Stimulated activated CD4-positive, alpha-beta T cell treated with anti-CD3 and anti-CD28 coated beads, Interleukin-2, amount 100 ng/mL, for 24 hours (primary cell): ENCODE measurements at regions not wholly inside any gene's neighbourhood (a gene's known extent, or its start where the extent isn't known, plus 50 kb on each side); places are given as distances from the start of the nearest gene placed in this dataset.

ENCODE experiments used
- DNase-seq, 2 donors: peaks; one replicate each; pipeline ENCODE4 v3.0.0-alpha.2; 2020

DNA sequence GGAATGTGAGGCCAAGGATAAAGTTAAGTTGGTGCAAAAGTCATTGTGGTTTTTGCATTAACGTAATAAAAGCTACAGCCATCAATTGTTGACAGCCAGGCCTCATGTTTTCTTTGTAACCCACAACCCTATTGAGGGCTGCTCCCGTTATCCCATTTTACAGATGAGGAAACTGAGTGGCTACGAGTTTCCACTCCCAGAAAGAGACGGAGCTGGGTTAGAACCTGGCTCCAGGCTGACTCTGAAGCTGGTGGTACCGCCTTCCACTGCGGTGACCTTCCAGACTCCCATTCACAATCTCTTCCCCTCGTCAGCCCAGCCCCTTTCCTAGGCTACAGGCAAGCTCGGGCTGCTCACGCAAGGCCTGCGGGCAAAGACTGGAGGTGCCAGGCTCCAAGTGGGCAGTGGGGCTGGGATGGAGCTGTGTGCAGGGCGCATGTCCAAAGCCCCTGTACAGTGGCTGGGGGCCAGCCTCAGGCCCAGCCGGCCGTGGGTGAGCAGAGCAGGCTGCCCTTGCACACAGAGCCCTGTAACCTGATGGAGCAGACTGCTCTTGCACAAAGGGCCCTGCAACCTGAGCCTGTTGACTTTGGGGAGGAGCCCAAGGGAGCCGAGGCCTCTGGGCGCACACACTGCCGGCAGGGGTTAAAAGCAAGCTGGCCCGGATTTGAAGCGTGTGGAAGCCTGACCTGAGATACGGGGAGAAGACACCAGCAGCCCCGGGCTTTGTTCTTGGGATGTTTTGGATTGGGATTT is 97.4 kb upstream of the TMPRSS2 start:
- no peak for DNase-seq

DNA sequence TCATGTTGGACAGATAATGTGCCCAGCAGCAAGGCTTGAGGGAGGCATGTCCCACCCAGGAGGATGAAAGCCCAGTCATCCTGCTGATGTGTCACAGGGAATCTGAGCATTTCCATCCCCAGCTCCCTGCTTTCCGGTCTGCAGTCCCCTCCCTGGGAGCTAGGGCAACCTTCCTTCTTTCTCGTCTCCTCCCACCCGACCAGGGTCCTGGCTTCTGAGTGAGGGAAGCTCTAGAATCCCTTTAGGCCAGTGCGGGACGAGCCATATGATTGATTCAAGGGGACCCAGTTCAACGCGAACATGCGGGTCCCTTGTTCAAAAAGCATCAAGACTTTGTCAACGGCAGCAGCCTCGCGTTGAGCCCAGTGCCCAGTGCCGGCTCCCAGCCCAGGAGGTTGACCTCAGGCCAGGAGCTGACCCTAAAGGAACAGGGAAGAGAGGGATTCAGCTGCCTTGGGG is 96.7 kb upstream of the TMPRSS2 start:
- DNase-seq = no peak

DNA sequence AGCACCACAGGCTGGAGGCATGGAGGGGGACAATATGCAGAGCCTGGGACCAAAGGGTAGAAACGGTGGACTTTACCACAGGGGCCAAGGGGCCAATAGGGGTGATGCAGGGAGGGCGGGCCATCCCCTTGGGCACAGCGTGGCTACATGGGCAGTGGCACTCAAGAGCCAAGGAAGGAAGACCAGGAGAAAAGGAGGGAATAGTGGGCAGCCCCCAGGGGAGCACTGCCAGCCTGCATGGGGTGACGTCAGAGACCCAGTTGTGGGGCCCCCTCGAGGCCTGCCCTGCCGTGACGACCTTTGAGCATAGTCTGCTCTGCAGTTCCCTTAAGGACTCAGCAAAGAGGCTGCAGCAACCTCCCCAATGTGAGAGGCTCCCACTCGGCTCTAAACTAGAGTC is 95.5 kb upstream of the TMPRSS2 start:
- no peak for DNase-seq

DNA sequence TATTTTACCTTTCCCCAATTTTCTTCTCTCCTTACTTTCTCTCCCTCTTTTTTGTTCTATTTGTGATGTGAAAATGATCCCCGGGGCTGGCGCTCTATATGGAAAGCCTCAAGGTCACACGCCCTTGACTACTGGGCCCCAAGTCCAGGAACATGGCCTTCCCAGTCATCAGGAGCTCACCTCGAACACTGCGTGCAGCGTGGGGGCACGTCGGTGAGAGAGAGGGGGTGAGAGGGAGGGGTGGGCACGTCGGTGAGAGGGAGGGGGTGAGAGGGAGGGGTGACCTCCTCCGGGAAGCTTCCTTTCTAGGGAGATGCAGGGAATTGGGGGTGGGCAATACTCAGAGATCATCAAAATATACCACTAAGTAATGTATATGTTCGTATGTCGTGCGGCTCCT is 94.6 kb upstream of the TMPRSS2 start:
- DNase-seq = no peak

DNA sequence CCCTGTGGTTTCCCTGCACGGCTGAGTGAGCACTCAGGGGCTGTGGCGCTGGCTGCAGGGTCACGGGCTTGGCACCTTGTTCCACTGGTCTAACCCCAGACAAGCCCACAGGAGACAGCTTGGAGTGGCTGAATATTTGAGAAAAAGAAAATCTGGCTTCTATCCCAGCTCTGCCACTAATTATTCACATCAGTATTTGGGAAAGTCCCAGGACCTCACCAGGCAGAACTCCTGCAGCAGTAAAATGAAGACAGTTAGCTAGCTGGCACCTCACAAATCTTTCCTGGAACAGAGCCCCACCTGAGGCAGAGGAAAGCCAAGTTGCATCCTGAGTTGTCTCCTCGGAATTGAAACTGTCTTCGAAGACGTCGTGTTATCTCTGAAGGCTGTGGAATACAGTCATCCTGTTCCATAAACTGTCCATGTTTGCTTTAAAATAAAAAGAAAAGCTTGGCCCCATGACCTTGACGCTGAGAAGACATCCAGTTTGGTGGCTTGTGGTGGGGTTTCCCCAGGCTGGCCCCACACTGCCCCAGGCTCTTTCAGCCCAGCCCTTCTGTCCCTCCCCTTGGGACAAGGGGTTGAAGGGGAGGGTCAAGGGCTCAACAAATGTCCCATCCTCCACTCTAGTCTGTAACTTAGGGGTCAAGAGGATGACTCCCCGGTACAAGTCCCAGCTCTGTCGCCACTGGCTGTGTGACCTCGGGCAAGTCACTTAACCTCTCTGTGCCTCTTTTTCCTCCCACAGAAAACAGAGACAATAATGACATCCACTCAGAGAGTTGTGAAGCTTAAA is 93.8 kb upstream of the TMPRSS2 start:
- DNase-seq = no peak

DNA sequence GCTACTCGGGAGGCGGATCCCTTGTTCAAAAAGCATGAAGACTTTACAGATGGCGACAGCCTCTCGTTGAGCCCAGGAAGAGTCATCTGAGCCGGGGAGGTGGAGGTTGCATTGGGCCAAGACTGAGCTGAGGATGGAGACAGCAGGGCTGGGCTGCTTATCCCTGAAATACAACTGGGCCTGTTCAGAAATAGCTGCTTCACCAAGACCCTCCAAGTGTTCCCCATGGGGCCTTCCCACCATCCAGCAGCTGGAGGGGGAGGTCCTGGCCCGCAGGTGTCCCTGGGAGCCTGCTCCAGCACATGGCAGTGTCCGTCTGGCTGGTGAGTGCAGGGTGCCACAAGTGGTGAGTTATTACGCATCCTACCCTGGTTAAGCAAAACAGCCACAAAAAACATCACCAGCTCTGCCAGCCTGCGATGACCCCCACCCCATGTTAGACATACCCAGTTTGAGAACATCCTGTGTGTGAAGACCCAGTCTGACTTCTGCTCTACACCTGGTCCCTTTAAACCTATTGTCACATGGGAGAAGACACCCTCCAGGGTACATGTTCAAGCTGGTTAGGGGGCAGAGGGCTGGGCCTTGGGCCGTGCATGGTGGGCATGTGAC is 93.1 kb upstream of the TMPRSS2 start:
- no peak for DNase-seq

DNA sequence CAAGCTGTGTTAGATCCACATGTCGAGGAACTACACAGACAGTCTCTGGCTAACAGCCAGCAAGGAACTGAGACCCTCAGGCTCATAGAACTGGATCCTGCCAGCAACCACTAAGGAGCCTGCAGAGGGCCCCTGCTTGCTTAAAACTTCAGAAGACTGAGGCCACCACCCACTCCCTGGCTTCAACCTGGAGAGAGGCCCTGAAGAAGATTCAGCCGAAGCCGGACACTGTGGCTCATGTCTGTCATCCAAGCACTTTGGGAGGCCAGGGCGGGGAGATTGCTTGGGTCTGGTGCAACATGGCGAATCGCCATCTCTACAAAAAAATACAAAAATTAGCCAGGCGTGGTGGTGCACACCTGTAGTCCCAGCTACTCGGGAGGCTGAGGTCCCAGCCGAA is 92.6 kb upstream of the TMPRSS2 start:
- no peak for DNase-seq

DNA sequence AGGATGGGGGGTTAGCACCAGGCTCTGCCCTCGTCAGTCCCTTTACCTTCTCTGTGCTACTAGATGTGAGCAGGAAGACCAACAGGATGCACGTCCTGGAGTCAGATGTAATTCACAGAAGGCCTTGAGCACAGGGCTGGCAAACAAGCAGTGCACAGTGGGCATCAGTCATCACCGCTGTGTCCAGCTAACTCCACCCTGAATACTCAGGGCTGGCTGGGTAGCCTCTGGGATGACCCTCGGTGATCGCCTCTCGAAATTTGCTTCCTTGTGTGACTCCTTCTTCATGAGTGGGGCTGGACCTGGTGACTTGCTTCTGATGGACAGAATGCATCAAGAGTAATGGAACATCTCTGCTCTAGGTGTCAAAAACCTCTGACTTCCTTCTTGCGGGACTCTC is 92.2 kb upstream of the TMPRSS2 start:
- DNase-seq = no peak

DNA sequence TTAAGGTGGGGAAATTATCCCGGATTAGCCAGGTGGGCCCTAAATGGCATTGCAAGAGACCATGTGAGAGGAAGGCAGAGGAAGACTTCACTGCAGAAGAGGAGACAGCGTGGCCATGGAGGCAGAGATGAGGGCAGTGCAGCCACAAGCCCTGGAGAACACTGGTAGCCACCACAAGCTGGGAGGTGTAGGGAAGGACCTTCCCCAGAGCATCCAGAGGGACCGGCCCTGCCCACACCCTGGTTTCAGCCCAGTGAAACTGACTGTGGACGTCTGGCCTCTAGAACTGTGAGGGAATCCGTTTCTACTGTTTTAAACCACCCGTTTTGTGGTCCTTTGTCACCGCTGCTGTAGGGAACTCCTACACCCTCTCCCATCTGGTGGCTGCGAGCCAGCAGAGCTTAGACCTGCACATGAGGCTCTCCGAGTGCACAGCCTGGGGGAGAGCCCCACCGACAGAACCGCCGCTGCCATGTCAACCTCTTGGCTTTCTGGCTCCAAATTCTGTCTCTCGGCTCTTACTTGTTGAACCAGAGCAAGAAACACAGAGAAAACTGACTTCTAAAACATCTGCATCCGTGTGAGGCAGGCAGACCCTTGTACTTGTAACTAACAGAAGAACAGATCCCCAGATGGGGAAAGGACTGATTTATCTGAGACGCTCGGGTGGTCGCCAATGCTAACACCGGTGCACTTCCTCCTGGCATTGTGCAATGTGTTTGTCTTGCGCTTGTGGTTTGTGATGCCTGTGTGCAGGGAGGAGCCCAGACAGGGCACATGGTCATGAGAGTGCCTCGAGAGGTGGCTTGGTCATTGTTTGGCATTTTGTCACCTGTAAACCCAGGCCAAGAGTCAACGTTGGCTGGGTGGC is 90.8 kb upstream of the TMPRSS2 start:
- DNase-seq = no peak

DNA sequence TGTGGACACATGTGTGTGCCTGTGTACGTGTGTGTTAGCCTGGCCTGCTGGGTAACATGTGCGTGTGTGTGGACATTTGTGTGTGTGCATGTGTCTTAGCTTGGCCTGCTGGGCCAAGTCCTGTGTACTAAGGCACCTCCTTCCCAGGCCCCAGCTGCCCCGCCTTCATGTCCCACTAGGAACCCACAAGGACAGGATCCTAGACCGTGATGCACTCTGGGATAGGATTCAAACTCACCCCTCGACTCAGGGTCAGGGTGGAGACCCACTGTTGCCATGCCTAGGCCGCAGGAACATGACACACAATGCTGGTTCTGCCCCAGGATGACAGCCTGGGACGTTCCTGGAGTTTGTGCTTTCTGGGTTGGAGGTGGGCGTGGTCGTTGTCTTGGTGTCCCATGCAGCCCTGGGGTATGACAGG is 89.9 kb upstream of the TMPRSS2 start:
- peak in 1 of 2 donors; percentile 10 for DNase-seq

DNA sequence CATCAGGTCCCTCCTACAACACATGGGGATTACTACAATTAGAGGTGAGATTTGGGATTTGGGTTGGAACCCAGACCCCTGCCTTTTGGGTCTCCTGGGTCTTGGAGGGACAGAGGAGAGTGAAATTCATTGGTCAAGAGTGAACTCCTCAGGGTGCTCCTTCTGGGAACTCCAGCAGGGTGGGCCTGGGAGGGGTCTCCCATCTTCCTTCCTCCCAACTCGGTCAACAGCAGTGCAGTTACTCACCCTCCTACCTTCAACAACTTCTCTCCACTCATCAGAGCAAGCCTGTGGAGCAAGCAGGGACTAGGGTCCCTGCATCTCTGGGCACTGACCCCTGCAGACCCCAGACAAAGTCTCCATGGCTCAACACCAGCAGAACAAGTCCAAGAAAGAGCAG is 89.3 kb upstream of the TMPRSS2 start:
- no peak for DNase-seq

DNA sequence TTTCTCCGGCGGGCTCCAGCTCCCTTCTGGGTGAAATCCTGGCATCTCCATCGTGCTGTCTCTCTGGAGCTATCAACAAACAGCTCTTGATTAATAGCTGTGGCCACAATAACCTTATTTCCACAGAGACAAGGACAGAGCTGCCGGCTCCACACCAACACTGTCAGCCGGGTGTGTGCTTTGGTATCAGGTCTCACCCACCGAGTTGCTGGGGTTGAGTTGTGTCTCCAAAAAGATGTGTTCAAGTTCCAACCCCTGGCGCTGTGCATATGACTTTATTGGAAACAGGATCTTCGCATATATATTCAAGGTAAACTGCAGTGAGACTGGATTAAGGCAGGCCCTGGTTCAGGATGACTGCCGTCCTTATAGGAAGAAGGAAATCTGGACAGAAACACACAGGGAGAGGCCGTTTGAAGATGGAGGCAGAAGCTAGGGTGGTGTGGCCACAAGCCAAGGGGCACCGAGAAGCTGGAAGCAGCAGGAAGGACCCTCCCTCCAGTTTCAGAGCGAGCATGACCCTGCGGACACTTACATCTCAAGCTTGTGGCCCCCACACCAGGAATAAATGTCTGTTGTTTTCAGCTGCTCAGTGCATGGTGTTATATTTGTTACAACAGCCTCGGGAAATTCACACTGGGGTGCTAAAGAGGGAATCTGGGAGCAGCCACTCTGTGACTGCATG is 88.4 kb upstream of the TMPRSS2 start:
- DNase-seq = peak in 1 of 2 donors; percentile 7

DNA sequence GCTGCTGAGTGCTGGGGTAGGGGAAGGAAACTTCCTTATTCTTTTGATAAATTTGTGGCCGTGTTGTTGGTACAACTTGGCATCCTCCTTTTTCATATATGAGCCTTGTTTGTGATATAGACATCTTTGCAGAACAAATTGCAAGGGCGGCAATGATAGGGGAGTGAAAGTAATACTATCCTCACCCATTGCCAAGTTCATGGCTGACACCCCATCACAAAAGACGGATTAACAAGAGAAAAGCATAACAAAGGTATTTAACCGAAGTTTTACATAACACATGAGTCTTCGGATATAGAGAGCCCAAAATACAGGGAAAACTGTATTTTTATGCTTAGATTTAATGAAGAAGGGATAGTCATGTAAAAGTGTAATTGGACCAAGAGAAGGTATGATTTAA is 86.3 kb upstream of the TMPRSS2 start:
- DNase-seq = no peak

DNA sequence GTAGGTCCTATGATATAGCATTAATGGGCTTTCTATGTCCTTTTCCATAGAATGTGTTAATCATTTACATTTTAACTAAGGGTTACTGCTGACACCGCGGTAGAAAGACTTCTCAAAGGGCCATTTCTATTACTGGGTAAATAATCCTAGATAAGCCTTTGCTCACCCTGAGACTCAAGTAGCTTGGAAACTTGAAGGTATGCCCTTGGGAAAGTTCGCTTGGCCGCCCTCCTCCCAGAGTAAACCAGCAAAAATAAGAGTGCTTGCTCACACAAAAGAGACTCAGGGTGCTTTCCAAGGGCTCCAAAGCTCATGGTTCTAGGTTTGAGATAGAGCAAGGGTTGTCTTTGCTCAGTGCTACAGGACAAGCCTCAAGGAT is 85.8 kb upstream of the TMPRSS2 start:
- no peak for DNase-seq

DNA sequence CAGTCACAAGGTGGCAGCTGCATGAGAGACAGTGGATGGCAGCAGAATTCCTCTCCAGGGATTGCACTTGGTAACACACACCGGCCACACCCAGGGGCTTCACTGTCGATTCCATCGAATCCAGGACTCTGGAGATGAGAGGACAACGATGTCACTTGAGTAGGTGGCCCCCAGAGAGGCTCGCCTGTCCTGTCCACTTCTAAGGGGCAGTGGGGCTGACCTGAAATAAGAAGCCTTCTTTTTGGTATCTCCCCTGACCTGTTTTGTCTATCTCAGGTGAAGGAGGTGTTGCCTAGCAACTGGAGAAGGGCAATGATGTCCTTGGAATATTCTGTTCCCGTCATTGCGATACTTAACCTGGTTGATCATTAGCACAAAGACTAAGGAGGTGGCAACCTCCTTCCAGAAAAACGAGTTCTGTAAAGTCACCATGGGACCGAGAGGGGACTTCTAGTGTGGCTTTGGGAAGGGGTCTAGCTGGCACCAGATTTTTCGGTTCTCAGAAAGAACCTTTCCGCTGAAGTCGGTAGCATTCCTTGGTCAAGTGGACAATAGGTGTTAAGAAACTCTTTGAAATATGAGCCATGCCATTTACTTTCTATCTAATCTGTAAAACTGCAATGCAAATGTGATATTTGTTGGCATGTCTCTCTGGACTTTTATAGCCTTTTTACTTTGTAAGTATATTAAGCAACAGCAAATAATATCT is 85.2 kb upstream of the TMPRSS2 start:
- no peak for DNase-seq

DNA sequence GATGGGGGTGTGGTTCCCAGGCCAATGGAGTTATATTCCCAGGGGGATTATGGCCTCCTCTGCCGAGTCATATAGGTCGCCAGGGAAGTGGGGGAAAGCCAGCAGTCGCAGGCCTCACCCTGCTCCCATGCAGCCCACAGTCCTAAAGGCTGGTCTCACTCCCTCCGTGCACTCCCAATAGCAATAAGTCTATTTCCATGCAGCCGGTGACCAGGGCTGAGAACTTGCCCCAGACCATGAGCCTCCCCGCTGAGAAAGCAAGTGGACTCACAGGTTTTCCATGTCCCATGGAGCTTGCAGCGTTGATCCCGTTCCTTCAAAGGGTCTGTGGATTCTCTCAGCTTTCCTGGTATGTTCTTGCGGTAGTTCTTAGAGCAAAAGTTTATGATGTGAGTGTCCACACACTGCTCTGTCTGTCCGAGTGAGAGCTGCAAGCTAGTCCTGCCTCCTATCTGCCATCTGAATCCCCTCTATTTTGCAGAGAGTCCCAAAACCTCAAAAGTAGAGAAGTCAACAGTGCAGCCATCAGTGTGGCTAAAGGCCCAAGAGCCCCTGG is 81.7 kb upstream of the TMPRSS2 start:
- DNase-seq = no peak

DNA sequence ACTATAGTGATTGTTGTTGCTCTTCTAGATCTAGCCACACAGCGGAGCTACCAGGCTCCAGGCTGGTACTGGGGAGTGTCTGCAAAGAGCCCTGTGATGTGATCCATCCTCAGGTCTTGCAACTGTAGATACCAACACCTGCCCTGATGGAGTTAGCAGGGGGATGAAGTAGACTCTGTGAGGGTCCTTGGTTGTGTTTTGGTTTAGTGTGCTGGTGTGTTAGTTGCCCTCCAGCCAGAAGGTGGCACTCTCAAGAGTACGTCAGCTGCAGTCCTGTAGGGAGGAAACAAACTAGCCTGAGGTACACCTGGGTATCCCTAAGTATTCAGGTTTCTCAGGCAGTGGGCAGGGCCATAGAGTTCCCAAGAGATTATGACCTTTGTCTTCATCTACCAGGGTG is 81.2 kb upstream of the TMPRSS2 start:
- no peak for DNase-seq

DNA sequence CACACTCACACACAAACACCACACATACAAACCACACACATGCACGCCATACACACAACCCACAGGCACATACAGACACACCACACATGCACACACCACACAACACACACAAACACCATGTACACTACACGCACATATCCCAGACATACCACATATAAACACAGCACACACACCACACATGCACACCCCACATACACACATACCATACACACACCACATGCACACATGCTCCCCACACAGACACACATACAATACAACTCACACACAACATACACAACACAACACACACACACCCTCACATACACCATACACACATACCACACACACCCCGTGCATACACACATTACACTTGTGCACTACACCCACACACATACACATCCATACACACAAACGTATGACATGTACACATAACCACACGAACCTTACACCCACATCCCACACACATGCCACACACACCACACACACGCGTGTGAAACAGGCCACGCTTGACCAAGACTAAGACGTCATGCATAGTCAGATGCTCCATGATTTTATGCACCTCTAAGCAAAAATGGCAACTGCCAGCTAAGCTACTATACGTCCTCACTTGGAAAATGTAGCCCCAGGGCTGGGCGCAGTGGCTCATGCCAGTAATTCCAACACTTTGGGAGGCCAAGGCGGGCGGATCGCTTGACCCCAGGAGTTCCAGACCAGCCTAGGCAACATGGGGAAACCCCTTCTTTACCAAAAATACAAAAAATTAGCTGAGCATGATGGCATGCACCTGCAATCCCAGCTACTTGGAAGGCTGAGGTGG is 77.4 kb upstream of the TMPRSS2 start:
- no peak for DNase-seq

DNA sequence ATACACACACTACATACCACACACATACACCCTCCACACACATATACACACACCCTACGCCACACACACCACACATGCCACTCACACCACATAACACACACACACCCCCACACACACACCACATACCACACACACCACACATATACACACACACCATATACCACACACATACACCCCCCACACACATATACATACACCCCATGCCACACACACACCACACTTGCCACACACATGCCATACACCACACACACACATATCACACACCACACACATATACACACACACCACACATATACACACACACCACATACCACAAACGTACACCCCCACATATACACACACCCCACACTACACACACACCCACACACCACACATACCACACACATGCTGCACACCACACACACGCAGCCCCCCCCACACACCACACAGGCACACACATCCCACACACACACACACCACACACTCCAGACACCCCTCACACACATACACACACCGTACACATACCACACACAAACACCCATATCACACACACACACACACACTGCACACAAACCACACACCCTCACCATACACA is 76.7 kb upstream of the TMPRSS2 start:
- no peak for DNase-seq

DNA sequence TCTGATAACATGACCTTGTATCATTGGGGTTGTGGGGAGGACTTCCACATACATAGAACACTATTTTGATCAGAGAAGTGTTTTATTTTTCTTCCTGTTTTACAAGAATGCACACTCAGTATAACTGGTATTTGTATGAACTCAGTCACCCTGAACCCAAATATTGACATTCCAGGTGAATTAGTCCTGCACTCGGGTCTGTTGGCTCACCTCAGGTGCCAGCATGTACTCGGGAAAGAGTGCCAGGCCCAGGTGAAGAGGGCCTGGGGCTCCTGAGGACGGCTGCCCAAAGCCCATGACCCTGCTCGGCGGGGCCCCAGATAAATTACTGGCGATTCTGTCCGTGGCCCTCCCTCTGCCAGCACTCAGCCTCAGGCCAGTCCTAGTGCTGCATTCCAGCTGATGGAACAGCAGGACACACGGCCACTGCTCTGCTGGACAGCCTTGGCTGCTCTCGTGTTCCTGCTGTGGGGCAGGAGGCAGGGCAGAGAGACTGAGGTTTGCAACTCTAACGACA is 75.4 kb upstream of the TMPRSS2 start:
- no peak for DNase-seq
